HepG2 (cell line): ENCODE measurements at regions not wholly inside any gene's neighbourhood (a gene's known extent, or its start where the extent isn't known, plus 50 kb on each side); places are given as distances from the start of the nearest gene placed in this dataset.

Experiments
- ATAC-seq: fragments of 200-7000 bp; cut with Tn5 transposase; 3 replicates; pipeline ENCODE4 v1.9.1; 2020; ENCODE audit warnings: mild to moderate bottlenecking, moderate library complexity
- BruUV-seq: library from RNA; stranded (reverse); fragments of 400-500 nt; replicated peaks from 2 replicates; lab custom pipeline; 2021; lab: Mats Ljungman, UMichigan
- CTCF ChIA-PET: fragments of 300-600 bp; formaldehyde crosslinking; extraction: SDS; loops from one replicate; lab custom pipeline; 2021; ENCODE audit warnings: low total read pairs, inconsistent platforms, low intra/inter-chr PET ratio; lab: Yijun Ruan, JAX
- POLR2A ChIA-PET: fragments of 350-600 bp; sonication (Branson Sonifier 250); formaldehyde crosslinking; loops from one replicate; lab custom pipeline; 2020; ENCODE audit warnings: antibody characterized with exemption, inconsistent platforms; lab: Yijun Ruan, JAX
- DNase-seq: peaks from one replicate; pipeline ENCODE4 v3.0.0-alpha.2; 2015; ENCODE audit warnings: low spot score
- FAIRE-seq: peaks from 3 replicates; lab custom pipeline; 2011; peaks lifted over from hg19 to GRCh38; lab: Jason Lieb, UNC
- H2AFZ ChIP-seq: one replicate; pipeline ENCODE4 v1.6.1; 2011; ENCODE audit warnings: low read length, inconsistent platforms
- H3K27ac ChIP-seq: fragments of 300-600 bp; 3 replicates; pipeline ENCODE4 v1.8.0; 2011; ENCODE audit warnings: mixed run types, mild to moderate bottlenecking, mixed read lengths, low read length, inconsistent platforms; ENCODE audit not compliant: insufficient read depth; ENCODE audit errors: extremely low read length
- H3K27me3 ChIP-seq, 2 experiments: fragments of 200-600 bp in 1 of 2; 2 replicates in 1 of 2; 3 replicates in 1 of 2; pipeline versions ENCODE4 v1.6.0 to v1.8.0; 2011; ENCODE audit warnings: low read length in 2 of 2, mild to moderate bottlenecking in 2 of 2, moderate library complexity in 2 of 2, inconsistent platforms in 1 of 2; ENCODE audit not compliant: insufficient read depth in 2 of 2, control insufficient read depth in 1 of 2
- H3K36me3 ChIP-seq, 2 experiments: fragments of 200-600 bp in 1 of 2; replicated peaks in 1 of 2; 2 replicates in 1 of 2; 3 replicates in 1 of 2; pipeline versions ENCODE4 v1.5.1 to v1.8.0; 2011; ENCODE audit warnings: low read length in 2 of 2, inconsistent platforms in 1 of 2; ENCODE audit not compliant: insufficient read depth in 2 of 2, control insufficient read depth in 1 of 2
- H3K4me1 ChIP-seq: 2 replicates; pipeline ENCODE4 v1.5.1; 2012; ENCODE audit warnings: low read length, inconsistent platforms; ENCODE audit not compliant: insufficient read depth
- H3K4me2 ChIP-seq: 2 replicates; pipeline ENCODE4 v1.6.0; 2011; ENCODE audit warnings: low read depth, low read length, inconsistent platforms
- H3K4me3 ChIP-seq, 3 experiments: fragments of 200-600 bp in 1 of 3; sonication (generic), shearing (Covaris generic) in 1 of 3; replicated peaks in 1 of 3; 2 replicates each; pipeline ENCODE4 v1.5.1; 2011 to 2016; ENCODE audit warnings: low read length in 3 of 3, inconsistent platforms in 2 of 3, low read depth in 2 of 3, mild to moderate bottlenecking in 2 of 3, control low read depth in 1 of 3, mixed read lengths in 1 of 3; ENCODE audit not compliant: insufficient read depth in 1 of 3
- H3K79me2 ChIP-seq: one replicate; pipeline ENCODE4 v1.6.1; 2011; ENCODE audit warnings: low read length, inconsistent platforms; ENCODE audit not compliant: insufficient read depth
- H3K9ac ChIP-seq: 2 replicates; pipeline ENCODE4 v1.6.0; 2011; ENCODE audit warnings: mild to moderate bottlenecking, low read depth, low read length, inconsistent platforms; ENCODE audit not compliant: insufficient read depth
- H3K9me3 ChIP-seq: 2 replicates; pipeline ENCODE4 v1.5.1; 2012; ENCODE audit warnings: mild to moderate bottlenecking, low read length
- H4K20me1 ChIP-seq: 2 replicates; pipeline ENCODE4 v1.6.0; 2011; ENCODE audit warnings: inconsistent platforms, mild to moderate bottlenecking, low read length, moderate library complexity; ENCODE audit not compliant: insufficient read depth
- AHR ChIP-seq: IDR thresholded peaks from 2 replicates; pipeline ENCODE4 v1.6.1; 2018; ENCODE audit warnings: missing genetic modification reagents, missing compliant biosample characterization
- DMAP1 ChIP-seq: IDR thresholded peaks from 2 replicates; pipeline ENCODE4 v1.6.1; 2016
- HNRNPLL ChIP-seq: fragments of 200-400 bp; formaldehyde crosslinking; IDR thresholded peaks from 2 replicates; pipeline ENCODE4 v1.6.1; 2017; ENCODE audit warnings: mild to moderate bottlenecking, low read depth, low read length; ENCODE audit not compliant: poor library complexity, severe bottlenecking
- MIER3 ChIP-seq: IDR thresholded peaks from 2 replicates; pipeline ENCODE4 v1.6.1; 2016; ENCODE audit warnings: missing compliant biosample characterization, borderline replicate concordance
- NR2F1 ChIP-seq, 2 experiments: fragments of 450-650 bp in 1 of 2; formaldehyde crosslinking in 1 of 2; IDR thresholded peaks; 2 replicates each; pipeline versions ENCODE4 v1.5.0 to v1.6.1; 2016 to 2020; ENCODE audit warnings: mild to moderate bottlenecking in 1 of 2, missing compliant biosample characterization in 1 of 2, missing genetic modification reagents in 1 of 2, moderate library complexity in 1 of 2
- NR2F6 ChIP-seq, 2 experiments: IDR thresholded peaks; 2 replicates each; pipeline ENCODE4 v1.6.1; 2016; ENCODE audit warnings: antibody characterized with exemption in 1 of 2, mild to moderate bottlenecking in 1 of 2
- TCF7 ChIP-seq: sonication (generic); IDR thresholded peaks from 2 replicates; pipeline ENCODE4 v1.6.1; 2016; ENCODE audit warnings: antibody characterized with exemption, low read depth
- TEAD3 ChIP-seq: optimal IDR thresholded peaks from 2 replicates; pipeline ENCODE3; 2016; ENCODE audit warnings: borderline replicate concordance
- ZNF598 ChIP-seq: sonication (generic); formaldehyde crosslinking; IDR thresholded peaks from 2 replicates; pipeline ENCODE4 v1.5.1; 2020; ENCODE audit warnings: mild to moderate bottlenecking, missing genetic modification reagents, borderline replicate concordance
- ZNF777 ChIP-seq: sonication (generic); formaldehyde crosslinking; IDR thresholded peaks from 2 replicates; pipeline ENCODE4 v1.4.0; 2020; ENCODE audit warnings: missing genetic modification reagents
- WGBS: methylation state at CpG from one replicate; pipeline ENCODE4 v1.1.6; 2017; ENCODE audit warnings: low lambda C conversion rate; 5-methylcytosine and 5-hydroxymethylcytosine counted together
- in situ Hi-C: cut with HindIII; loops from 2 replicates; pipeline ENCODE4 v1.10.0; 2017; ENCODE audit warnings: low pct_unique_long_range_greater_than_20kb; ENCODE audit not compliant: extremely low pct_ligation_motif_present
- intact Hi-C: fragments of 100-400 bp; cut with micrococcal nuclease; formaldehyde crosslinking; loops from one replicate; pipeline ENCODE4 v1.10.0; 2022; ENCODE audit not compliant: unreplicated experiment
- TF ChIP-seq, protein P1 (sequence below), 2 experiments: IDR thresholded peaks; 2 replicates each; pipeline ENCODE4 v1.6.1; 2011 to 2012; ENCODE audit warnings: low read length in 2 of 2, borderline replicate concordance in 1 of 2, low read depth in 1 of 2, mild to moderate bottlenecking in 1 of 2, moderate library complexity in 1 of 2

DNA sequence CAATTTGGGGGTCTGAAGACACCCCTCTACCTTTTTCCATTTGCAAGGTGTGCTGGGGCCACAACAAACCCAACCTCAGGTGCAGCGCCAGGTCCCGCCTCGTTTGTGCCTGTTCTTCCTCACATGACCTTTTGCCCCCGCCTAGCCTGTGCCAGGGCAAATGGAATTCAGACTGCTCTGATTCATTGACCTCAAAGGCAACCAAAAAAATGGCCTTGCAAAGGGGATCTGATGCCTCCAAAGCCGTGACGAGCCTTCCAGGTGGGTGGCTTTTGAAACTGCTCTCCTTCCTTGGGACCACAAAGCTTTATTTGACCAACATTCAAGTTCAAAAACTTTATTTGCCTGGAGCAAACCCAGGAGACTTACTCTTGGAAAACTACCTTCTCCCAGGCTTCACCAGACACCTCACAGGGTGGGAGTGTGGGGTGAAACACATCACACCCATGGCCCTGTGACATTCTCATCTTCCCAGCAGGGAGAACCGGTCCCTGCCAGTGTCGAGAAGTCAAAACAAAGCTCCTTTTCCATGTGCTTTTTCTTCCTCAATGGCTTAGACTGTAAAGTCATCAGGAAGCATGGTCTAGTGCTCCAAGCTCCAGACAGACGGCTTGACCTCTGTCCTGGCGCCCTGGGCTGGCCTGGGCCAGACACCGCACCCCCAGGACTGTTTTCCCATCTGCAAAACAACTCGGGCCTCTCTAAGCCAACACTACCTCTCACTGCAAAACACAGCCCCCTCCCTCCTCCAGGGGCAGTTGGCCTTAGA lies 103.9 kb upstream of the HES1 start:
- Histone ChIP-seq H3K4me2 (no peak overlapping the region; the same call in 1 of the 2 replicates), H3K9me3 (no peaks in the 10 kb centered on the region), H3K36me3 (no peaks in the 10 kb centered on the region), H2AFZ (no peak overlapping the region), H3K4me1 (peaks cover 59% of the 10 kb centered on the region), H3K9ac (no peak overlapping the region), H4K20me1 (no peaks in the 10 kb centered on the region), H3K27ac (no peak overlapping the region), H3K27me3 (peaks cover 3 to 23% of the 10 kb centered on the region in 2 experiments; a peak in 4 of 5 replicates), H3K4me3 (no peak overlapping the region), H3K79me2 (no peaks in the 10 kb centered on the region)
- no peak for DNase-seq
- no peak for FAIRE-seq
- intact Hi-C loops = no loop called here
- 12% methylated on average over 10 of the region's 12 CpGs for WGBS
- CTCF ChIA-PET = no interaction called here
- no TSS peak for BruUV-seq
- in situ Hi-C loops = no loop called here
- ATAC-seq = no peak
- POLR2A ChIA-PET = no interaction called here
- TF ChIP-seq MIER3 (no peak), TEAD3 (CRISPR knock-in tag) (no peak), NR2F1 (CRISPR knock-in tag; IDR thresholded peaks at IDR 0.05) (0 out of 4 replicates have a peak, but pooled peaks of 1 of the 2 experiments have one; percentile 42), TCF7 (no peak), ZNF777 (no peak), ZNF598 (CRISPR knock-in tag) (no peak), DMAP1 (CRISPR knock-in tag) (no peak), NR2F6 (IDR thresholded peaks at IDR 0.05) (no peak), NR2F6 (CRISPR knock-in tag; IDR thresholded peaks at IDR 0.05) (peak; percentile 34; the same call in 1 of the 2 replicates), HNRNPLL (no peak), AHR (no peak)
- TF ChIP-seq, protein P1, sequence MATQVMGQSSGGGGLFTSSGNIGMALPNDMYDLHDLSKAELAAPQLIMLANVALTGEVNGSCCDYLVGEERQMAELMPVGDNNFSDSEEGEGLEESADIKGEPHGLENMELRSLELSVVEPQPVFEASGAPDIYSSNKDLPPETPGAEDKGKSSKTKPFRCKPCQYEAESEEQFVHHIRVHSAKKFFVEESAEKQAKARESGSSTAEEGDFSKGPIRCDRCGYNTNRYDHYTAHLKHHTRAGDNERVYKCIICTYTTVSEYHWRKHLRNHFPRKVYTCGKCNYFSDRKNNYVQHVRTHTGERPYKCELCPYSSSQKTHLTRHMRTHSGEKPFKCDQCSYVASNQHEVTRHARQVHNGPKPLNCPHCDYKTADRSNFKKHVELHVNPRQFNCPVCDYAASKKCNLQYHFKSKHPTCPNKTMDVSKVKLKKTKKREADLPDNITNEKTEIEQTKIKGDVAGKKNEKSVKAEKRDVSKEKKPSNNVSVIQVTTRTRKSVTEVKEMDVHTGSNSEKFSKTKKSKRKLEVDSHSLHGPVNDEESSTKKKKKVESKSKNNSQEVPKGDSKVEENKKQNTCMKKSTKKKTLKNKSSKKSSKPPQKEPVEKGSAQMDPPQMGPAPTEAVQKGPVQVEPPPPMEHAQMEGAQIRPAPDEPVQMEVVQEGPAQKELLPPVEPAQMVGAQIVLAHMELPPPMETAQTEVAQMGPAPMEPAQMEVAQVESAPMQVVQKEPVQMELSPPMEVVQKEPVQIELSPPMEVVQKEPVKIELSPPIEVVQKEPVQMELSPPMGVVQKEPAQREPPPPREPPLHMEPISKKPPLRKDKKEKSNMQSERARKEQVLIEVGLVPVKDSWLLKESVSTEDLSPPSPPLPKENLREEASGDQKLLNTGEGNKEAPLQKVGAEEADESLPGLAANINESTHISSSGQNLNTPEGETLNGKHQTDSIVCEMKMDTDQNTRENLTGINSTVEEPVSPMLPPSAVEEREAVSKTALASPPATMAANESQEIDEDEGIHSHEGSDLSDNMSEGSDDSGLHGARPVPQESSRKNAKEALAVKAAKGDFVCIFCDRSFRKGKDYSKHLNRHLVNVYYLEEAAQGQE (IDR thresholded peaks at IDR 0.05; ENCODE audit: borderline replicate concordance in 1 of 2, low read depth in 1 of 2, low read length in 2 of 2) = no peak
